ENCODE measurements at regions not wholly inside any gene's neighbourhood (a gene's known extent, or its start where the extent isn't known, plus 50 kb on each side); places are given as distances from the start of the nearest gene placed in this dataset.

DNA sequence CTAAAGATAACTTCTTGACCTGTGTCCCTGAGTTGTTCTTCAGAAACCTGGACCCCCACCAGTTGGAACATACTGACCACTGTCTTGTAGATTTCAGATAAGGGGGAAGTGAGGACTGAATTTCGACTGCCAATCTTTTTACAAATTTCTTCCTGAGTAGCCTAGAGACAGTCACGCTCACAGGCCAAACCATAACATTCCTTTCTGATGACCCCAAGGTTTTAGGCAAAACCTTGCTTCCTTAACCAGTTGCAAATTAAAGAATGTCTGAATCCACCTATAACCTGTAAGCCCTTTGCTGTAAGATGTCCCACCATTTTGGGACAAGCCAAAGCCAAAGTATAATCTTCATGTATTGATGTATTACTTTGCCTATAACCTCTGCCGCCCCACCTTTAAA, 306.9 kb downstream of the LRFN2 start:
- in situ Hi-C loops (cut with MboI; ENCODE audit: low sequenced_read_pairs) = no loop called here
- no peaks in the 10 kb centered on the region for H4K20me1 ChIP-seq (ENCODE audit: insufficient read depth, low read length)

More for the DNA sequence above, 306.9 kb downstream of the LRFN2 start:
- no peak for ATAC-seq (ENCODE audit: low read depth)
- Histone ChIP-seq H3K4me1 (ENCODE audit: control insufficient read depth, insufficient read depth, low read length) (no peaks in the 10 kb centered on the region), H3K27ac (ENCODE audit: insufficient read depth, low read length) (no peak overlapping the region), H3K18ac (ENCODE audit: low read depth, low read length) (no peak overlapping the region), H2AFZ (replicated peaks; ENCODE audit: low read length, poor library complexity) (no peak overlapping the region), H3K4me2 (ENCODE audit: low read depth, low read length) (no peak overlapping the region), H3K23ac (ENCODE audit: low read depth, low read length) (no peak overlapping the region), H2BK120ac (ENCODE audit: low read depth, low read length) (no peak overlapping the region), H3K9me1 (ENCODE audit: insufficient read depth, low read length) (no peaks in the 10 kb centered on the region), H3K36me3 (ENCODE audit: control insufficient read depth, insufficient read depth, low read length) (no peaks in the 10 kb centered on the region), H3K14ac (replicated peaks; ENCODE audit: low read depth, low read length) (no peak overlapping the region), H3K79me1 (ENCODE audit: low read depth in 1 of 2, low read length in 2 of 2) (no peaks in the 10 kb centered on the region), H2BK15ac (ENCODE audit: low read depth, low read length) (no peak overlapping the region), H3K4me3 (ENCODE audit: insufficient read depth, low read depth, low read length) (no peak overlapping the region), H3K9me3 (ENCODE audit: control insufficient read depth, insufficient read depth, low read length) (no peaks in the 10 kb centered on the region), H2BK5ac (ENCODE audit: low read depth, low read length, poor library complexity, severe bottlenecking) (no peak overlapping the region), H4K91ac (ENCODE audit: insufficient read depth, low read depth, low read length) (no peak overlapping the region), H2BK20ac (ENCODE audit: low read depth, low read length) (no peak overlapping the region), H4K8ac (ENCODE audit: low read depth in 2 of 2, low read length in 2 of 2) (no peak overlapping the region), H3K4ac (ENCODE audit: low read depth, low read length) (no peak overlapping the region), H2AK9ac (replicated peaks; ENCODE audit: low read depth, low read length, poor library complexity) (no peak overlapping the region), H2AK5ac (ENCODE audit: low read depth, low read length) (no peak overlapping the region), H3K56ac (ENCODE audit: extremely low read depth, insufficient read depth, low read length) (no peak overlapping the region), H4K5ac (ENCODE audit: low read depth, low read length) (no peak overlapping the region), H3K9ac (ENCODE audit: low read depth, low read length) (no peak overlapping the region), H3K27me3 (ENCODE audit: control insufficient read depth, insufficient read depth, low read length) (no peaks in the 10 kb centered on the region; the same call in 1 of the 2 replicates)
- no TSS peak for BruUV-seq (replicated peaks)
- WGBS, 2 experiments (ENCODE audit: extremely low coverage in 2 of 2, insufficient read length in 1 of 2) = no CpG with 5 or more reads among the region's 3 CpGs
- intact Hi-C loops (cut with micrococcal nuclease) = no loop called here
- no peak for DNase-seq
- POLR2A ChIA-PET (ENCODE audit: unreplicated experiment) = no interaction called here
- CTCF ChIA-PET = no interaction called here
- TF ChIP-seq RCOR1 (IDR thresholded peaks at IDR 0.05; ENCODE audit: insufficient replicate concordance, low read length) = no peak
- no peak for TF ChIP-seq FOS (IDR thresholded peaks at IDR 0.05; ENCODE audit: low read depth, low read length)
- TF ChIP-seq, protein P1, sequence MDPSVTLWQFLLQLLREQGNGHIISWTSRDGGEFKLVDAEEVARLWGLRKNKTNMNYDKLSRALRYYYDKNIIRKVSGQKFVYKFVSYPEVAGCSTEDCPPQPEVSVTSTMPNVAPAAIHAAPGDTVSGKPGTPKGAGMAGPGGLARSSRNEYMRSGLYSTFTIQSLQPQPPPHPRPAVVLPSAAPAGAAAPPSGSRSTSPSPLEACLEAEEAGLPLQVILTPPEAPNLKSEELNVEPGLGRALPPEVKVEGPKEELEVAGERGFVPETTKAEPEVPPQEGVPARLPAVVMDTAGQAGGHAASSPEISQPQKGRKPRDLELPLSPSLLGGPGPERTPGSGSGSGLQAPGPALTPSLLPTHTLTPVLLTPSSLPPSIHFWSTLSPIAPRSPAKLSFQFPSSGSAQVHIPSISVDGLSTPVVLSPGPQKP (IDR thresholded peaks at IDR 0.05; ENCODE audit: borderline replicate concordance, low read depth, low read length) = no peak
- TF ChIP-seq RFX5 (IDR thresholded peaks at IDR 0.05; ENCODE audit: low read depth, low read length) = no peak
- TF ChIP-seq POLR2A (IDR thresholded peaks at IDR 0.05; ENCODE audit: low read depth, low read length) = no peak
- TF ChIP-seq RAD21 (IDR thresholded peaks at IDR 0.05; ENCODE audit: low read length) = no peak
- no peak for TF ChIP-seq BHLHE40 (IDR thresholded peaks at IDR 0.05; ENCODE audit: low read depth, low read length)
- TF ChIP-seq SMC3 (IDR thresholded peaks at IDR 0.05; ENCODE audit: low read depth, low read length) = no peak
- TF ChIP-seq, protein P2, sequence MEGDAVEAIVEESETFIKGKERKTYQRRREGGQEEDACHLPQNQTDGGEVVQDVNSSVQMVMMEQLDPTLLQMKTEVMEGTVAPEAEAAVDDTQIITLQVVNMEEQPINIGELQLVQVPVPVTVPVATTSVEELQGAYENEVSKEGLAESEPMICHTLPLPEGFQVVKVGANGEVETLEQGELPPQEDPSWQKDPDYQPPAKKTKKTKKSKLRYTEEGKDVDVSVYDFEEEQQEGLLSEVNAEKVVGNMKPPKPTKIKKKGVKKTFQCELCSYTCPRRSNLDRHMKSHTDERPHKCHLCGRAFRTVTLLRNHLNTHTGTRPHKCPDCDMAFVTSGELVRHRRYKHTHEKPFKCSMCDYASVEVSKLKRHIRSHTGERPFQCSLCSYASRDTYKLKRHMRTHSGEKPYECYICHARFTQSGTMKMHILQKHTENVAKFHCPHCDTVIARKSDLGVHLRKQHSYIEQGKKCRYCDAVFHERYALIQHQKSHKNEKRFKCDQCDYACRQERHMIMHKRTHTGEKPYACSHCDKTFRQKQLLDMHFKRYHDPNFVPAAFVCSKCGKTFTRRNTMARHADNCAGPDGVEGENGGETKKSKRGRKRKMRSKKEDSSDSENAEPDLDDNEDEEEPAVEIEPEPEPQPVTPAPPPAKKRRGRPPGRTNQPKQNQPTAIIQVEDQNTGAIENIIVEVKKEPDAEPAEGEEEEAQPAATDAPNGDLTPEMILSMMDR (conservative IDR thresholded peaks at IDR 0.05; ENCODE audit: low read depth, low read length) = no peak
- no peak for TF ChIP-seq NFE2L2 (IDR thresholded peaks at IDR 0.05; ENCODE audit: low read depth, low read length)
- dilution Hi-C loops (cut with HindIII; ENCODE audit: low sequenced_read_pairs, unreplicated experiment) = no loop called here

All from IMR-90 (cell line).